Stomach (tissue), 8 donors: ENCODE measurements at regions not wholly inside any gene's neighbourhood (a gene's known extent, or its start where the extent isn't known, plus 50 kb on each side); places are given as distances from the start of the nearest gene placed in this dataset.

Experiments used
- DNase-seq, 2 donors: peaks; one replicate each; pipeline versions ENCODE4 v3.0.0 to v3.0.0-alpha.2; 2013 to 2019
- H3K27ac ChIP-seq, 5 donors: fragments of 200-600 bp in 4 of 5; sonication (generic) in 4 of 5; one replicate each; pipeline ENCODE4 v1.5.1; 2013 to 2019; ENCODE audit warnings: mild to moderate bottlenecking in 1 of 5, moderate library complexity in 1 of 5
- H3K27me3 ChIP-seq, 3 donors: fragments of 200-600 bp; sonication (generic); one replicate each; pipeline ENCODE4 v1.5.1; 2017 to 2019; ENCODE audit warnings: mixed run types in 1 of 3
- H3K36me3 ChIP-seq, 4 donors: fragments of 200-600 bp; sonication (generic); 1 replicate in 3 of 4; 2 replicates in 1 of 4; pipeline ENCODE4 v1.5.1; 2016 to 2019
- H3K4me1 ChIP-seq, 4 donors: fragments of 200-600 bp; sonication (generic); one replicate each; pipeline ENCODE4 v1.5.1; 2016 to 2019
- H3K4me3 ChIP-seq, 4 donors: fragments of 200-600 bp; sonication (generic) in 3 of 4; one replicate each; pipeline ENCODE4 v1.5.1; 2016 to 2019; ENCODE audit warnings: mild to moderate bottlenecking in 1 of 4
- H3K9me3 ChIP-seq, 4 donors: fragments of 200-600 bp; sonication (generic); one replicate each; pipeline ENCODE4 v1.5.1; 2016 to 2019
- EP300 ChIP-seq: sonication (generic); formaldehyde crosslinking; IDR thresholded peaks from one replicate; pipeline ENCODE4 v1.6.1; 2017; ENCODE audit warnings: antibody characterized with exemption
- POLR2A ChIP-seq, 4 donors: fragments of 450-650 bp; IDR thresholded peaks; one replicate each; pipeline ENCODE4 v1.6.1; 2016; ENCODE audit warnings: antibody characterized with exemption in 4 of 4, control low read depth in 2 of 4, mild to moderate bottlenecking in 1 of 4, moderate library complexity in 1 of 4
- POLR2AphosphoS5 ChIP-seq, 3 donors: sonication (generic); formaldehyde crosslinking; IDR thresholded peaks; one replicate each; pipeline ENCODE4 v1.6.1; 2016; ENCODE audit warnings: antibody characterized with exemption in 3 of 3
- WGBS, 5 donors: extraction: QIAGEN DNeasy Blood & Tissue Kit in 3 of 5; methylation state at CpG; one replicate each; pipeline versions ENCODE4 v1.1.5 to v1.1.7; 2013 to 2018; 5-methylcytosine and 5-hydroxymethylcytosine counted together
- intact Hi-C: fragments of 100-400 bp; cut with DNase I; formaldehyde crosslinking; loops from one replicate; pipeline ENCODE4 v1.15.1; 2023; ENCODE audit warnings: low total_unique reads
- TF ChIP-seq, protein P1 (sequence below), 7 experiments: fragments of 450-650 bp in 4 of 7; fragments of 200-600 bp in 3 of 7; sonication (generic) in 3 of 7; IDR thresholded peaks; one replicate each; pipeline ENCODE4 v1.5.1; 2016 to 2019; ENCODE audit warnings: antibody characterized with exemption in 7 of 7, control low read depth in 2 of 7, mild to moderate bottlenecking in 1 of 7
- donor health status: healthy with polysubstance abuse.
- donor health status: Bipolar disorder and iron deficiency.
- donor health status: healthy.

DNA sequence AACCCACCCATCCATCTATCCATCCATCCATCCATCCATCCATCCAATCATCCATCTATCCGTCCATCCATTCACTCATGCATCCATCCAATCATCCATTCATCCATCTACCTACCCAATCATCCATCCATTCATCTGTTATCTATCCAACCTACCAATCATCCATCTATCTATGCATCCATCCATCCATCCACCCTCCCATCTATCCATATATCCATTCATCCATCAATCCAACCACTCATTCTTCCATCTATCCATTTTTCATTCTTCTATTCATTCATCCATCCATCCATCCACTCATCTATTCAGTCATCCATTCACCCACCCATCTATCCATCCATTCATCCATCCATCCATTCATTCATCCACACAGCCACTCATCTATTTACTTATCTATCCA is 80.1 kb upstream of the SHOX start:
- DNase-seq: no peak
- H3K27me3 ChIP-seq: no peaks in the 10 kb centered on the region
- H3K4me3 ChIP-seq: no peak overlapping the region
- WGBS, 5 donors: 70 to 92% (median 77%) methylated on average over 1 of the region's 1 CpG
- no peaks in the 10 kb centered on the region for H3K4me1 ChIP-seq
- H3K36me3 ChIP-seq: no peaks in the 10 kb centered on the region
- no peak for TF ChIP-seq POLR2AphosphoS5 (IDR thresholded peaks at IDR 0.05)
- no peak for TF ChIP-seq POLR2A (IDR thresholded peaks at IDR 0.05)
- TF ChIP-seq, protein P1, sequence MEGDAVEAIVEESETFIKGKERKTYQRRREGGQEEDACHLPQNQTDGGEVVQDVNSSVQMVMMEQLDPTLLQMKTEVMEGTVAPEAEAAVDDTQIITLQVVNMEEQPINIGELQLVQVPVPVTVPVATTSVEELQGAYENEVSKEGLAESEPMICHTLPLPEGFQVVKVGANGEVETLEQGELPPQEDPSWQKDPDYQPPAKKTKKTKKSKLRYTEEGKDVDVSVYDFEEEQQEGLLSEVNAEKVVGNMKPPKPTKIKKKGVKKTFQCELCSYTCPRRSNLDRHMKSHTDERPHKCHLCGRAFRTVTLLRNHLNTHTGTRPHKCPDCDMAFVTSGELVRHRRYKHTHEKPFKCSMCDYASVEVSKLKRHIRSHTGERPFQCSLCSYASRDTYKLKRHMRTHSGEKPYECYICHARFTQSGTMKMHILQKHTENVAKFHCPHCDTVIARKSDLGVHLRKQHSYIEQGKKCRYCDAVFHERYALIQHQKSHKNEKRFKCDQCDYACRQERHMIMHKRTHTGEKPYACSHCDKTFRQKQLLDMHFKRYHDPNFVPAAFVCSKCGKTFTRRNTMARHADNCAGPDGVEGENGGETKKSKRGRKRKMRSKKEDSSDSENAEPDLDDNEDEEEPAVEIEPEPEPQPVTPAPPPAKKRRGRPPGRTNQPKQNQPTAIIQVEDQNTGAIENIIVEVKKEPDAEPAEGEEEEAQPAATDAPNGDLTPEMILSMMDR (IDR thresholded peaks at IDR 0.05): no peak
- TF ChIP-seq EP300: no peak
- H3K9me3 ChIP-seq: peaks cover 0 to 48% (median 3%) of the 10 kb centered on the region in 4 donors
- no peak overlapping the region for H3K27ac ChIP-seq
- intact Hi-C loops: no loop called here

DNA sequence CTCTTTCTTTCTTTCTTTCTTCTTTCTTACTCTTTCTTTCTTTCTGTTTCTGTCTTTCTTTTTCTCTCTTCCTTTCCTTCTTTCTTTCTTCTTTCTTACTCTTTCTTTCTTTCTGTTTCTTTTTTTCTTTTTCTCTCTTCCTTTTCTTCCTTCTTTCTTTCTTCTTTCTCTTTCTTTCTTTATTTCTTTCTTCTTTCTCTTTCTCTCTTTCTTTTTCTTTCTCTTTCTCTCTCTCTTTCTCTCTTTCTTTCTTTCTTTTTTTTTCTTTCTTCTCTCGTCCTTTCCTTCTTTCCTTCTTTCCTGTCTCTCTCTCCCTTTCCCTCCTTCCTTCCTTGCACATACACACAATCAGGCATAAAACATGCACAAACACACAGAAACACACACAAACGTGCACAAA is 79.3 kb upstream of the SHOX start:
- intact Hi-C loops: no loop called here
- 59 to 74% (median 62%) methylated on average over 2 of the region's 2 CpGs for WGBS, 5 donors
- no peak overlapping the region for H3K4me3 ChIP-seq

DNA sequence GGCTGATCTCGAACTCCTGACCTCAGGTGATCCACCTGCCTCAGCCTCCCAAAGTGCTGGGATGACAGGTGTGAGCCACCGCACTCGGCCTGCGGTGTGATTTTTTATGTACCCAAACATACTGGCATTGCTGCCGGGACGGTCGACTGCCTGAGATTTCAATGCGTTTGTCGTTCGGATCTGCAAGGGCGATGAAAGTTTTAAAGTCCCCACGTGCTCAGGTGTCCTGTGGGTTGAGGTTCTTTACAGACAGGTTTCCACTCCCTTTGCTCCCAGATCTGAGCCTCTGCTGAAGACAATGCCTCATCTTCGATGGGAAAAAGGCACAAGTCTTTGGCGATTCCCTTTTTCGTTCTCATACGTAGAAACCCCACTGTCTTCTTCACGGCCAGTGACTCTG is 78.1 kb upstream of the SHOX start:
- Histone ChIP-seq H3K9me3 (peaks cover 0 to 43% (median 3%) of the 10 kb centered on the region in 4 donors), H3K4me1 (no peaks in the 10 kb centered on the region), H3K4me3 (no peak overlapping the region), H3K27ac (no peak overlapping the region), H3K36me3 (no peaks in the 10 kb centered on the region), H3K27me3 (no peaks in the 10 kb centered on the region)
- TF ChIP-seq POLR2A (IDR thresholded peaks at IDR 0.05): no peak
- TF ChIP-seq, protein P1 (IDR thresholded peaks at IDR 0.05): no peak
- TF ChIP-seq POLR2AphosphoS5 (IDR thresholded peaks at IDR 0.05): no peak
- no peak for TF ChIP-seq EP300
- no peak for DNase-seq
- intact Hi-C loops: no loop called here
- WGBS, 5 donors: 89 to 93% (median 92%) methylated on average over 16 to 17 of the region's 17 CpGs

More for the DNA sequence above, 79.3 kb upstream of the SHOX start:
- peaks cover 0 to 44% (median 3%) of the 10 kb centered on the region in 4 donors for H3K9me3 ChIP-seq
- no peaks in the 10 kb centered on the region for H3K27me3 ChIP-seq
- H3K36me3 ChIP-seq: no peaks in the 10 kb centered on the region
- no peak for DNase-seq
- no peak for TF ChIP-seq POLR2A (IDR thresholded peaks at IDR 0.05)
- TF ChIP-seq, protein P1 (IDR thresholded peaks at IDR 0.05): no peak
- no peak for TF ChIP-seq EP300
- H3K27ac ChIP-seq: no peak overlapping the region
- no peaks in the 10 kb centered on the region for H3K4me1 ChIP-seq

DNA sequence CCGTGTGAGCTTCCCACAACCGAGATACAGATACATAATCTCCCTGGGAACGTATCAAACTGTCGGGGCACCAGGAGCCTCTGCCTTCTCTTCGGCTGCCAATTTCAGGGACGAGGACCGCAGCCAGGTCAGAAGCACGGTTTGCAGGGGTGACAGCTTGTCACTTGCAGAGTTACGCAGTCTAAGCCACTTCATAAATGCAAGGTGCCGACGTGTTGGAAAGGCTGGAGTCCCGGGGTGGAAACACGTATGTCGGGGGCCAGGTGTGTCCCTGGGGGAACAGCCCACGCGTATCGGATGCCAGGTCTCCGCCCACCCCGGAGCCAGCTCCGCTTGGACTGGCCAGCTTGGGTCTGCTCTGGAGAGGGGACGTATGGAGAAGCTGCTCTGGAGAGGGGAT is 76.3 kb upstream of the SHOX start:
- no peak for DNase-seq
- Histone ChIP-seq H3K27ac (no peak overlapping the region), H3K4me3 (no peak overlapping the region), H3K27me3 (no peaks in the 10 kb centered on the region), H3K4me1 (no peaks in the 10 kb centered on the region), H3K36me3 (no peaks in the 10 kb centered on the region), H3K9me3 (peaks cover 0 to 37% (median 3%) of the 10 kb centered on the region in 4 donors)
- 85 to 90% (median 89%) methylated on average over 14 to 21 of the region's 21 CpGs for WGBS, 5 donors
- intact Hi-C loops: no loop called here
- TF ChIP-seq POLR2A (IDR thresholded peaks at IDR 0.05) (no peak), EP300 (no peak), POLR2AphosphoS5 (IDR thresholded peaks at IDR 0.05) (no peak)
- TF ChIP-seq, protein P1 (IDR thresholded peaks at IDR 0.05): no peak
